Ovary (tissue), 3 donors: ENCODE measurements at regions not wholly inside any gene's neighbourhood (a gene's known extent, or its start where the extent isn't known, plus 50 kb on each side); places are given as distances from the start of the nearest gene placed in this dataset.

Source experiments
- CTCF ChIP-seq, 3 donors: fragments of 450-650 bp in 2 of 3; fragments of 200-600 bp in 1 of 3; IDR thresholded peaks; one replicate each; pipeline versions ENCODE4 v1.5.1 to v1.8.0; 2016 to 2022; ENCODE audit warnings: antibody characterized with exemption in 3 of 3, mild to moderate bottlenecking in 1 of 3
- EP300 ChIP-seq: sonication (generic); formaldehyde crosslinking; IDR thresholded peaks from one replicate; pipeline ENCODE4 v1.6.1; 2017; ENCODE audit warnings: antibody characterized with exemption
- POLR2A ChIP-seq: fragments of 450-650 bp; IDR thresholded peaks from one replicate; pipeline ENCODE4 v1.6.1; 2017; ENCODE audit warnings: antibody characterized with exemption, mild to moderate bottlenecking, moderate library complexity
- donor health status: DM: no; HTN: no; CAD: no.

GRCh38 chr4:12968345-12968744, 515.8 kb downstream of the RAB28 start:
- TF ChIP-seq CTCF (IDR thresholded peaks at IDR 0.05) (no peak), POLR2A (no peak), EP300 (no peak)
